ENCODE measurements at regions not wholly inside any gene's neighbourhood (a gene's known extent, or its start where the extent isn't known, plus 50 kb on each side); places are given as distances from the start of the nearest gene placed in this dataset.
"Not testable (repeated sequence)": the region's sequence is repeated elsewhere in the genome, so short reads cannot be mapped to it uniquely, and the experiment has no call there.

GRCh38 chr6:80981226-80981625 is 771.3 kb downstream of the TENT5A start:
- not testable (repeated sequence) for H3K27ac ChIP-seq (ENCODE audit: insufficient read depth, low read depth, low read length, poor library complexity, severe bottlenecking); H3K9me3 ChIP-seq (ENCODE audit: control insufficient read depth, low read length); H3K27me3 ChIP-seq (ENCODE audit: control insufficient read depth, insufficient read depth, low read length, poor library complexity, severe bottlenecking); H3K36me3 ChIP-seq (ENCODE audit: control insufficient read depth, insufficient read depth, low read length); H3K4me3 ChIP-seq (ENCODE audit: insufficient read depth, low read depth, low read length); H3K4me1 ChIP-seq (ENCODE audit: control insufficient read depth, insufficient read depth, low read length)
- 94 to 98% methylated on average over 2 of the region's 2 CpGs for WGBS, 2 experiments

DNA sequence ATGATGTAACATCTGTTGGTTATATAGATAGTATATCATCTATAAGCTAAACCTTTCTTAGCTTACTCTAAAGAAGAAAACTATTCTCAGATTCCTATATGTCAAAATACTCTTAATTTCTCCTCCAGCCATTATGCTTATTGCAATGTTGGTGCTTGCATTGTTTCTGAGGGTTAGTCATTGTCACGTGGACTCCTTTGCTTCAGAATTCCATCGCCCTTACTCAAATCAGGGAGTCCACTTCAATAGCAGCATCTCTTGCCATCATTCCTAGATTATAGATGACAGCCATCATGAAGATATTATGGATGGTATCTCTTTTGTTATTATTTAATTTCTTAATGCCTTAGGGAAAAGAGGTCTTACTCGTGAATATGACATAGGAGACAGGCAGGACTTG is 776.1 kb downstream of the TENT5A start:
- no peak overlapping the region for H3K27ac ChIP-seq (ENCODE audit: insufficient read depth, low read depth, low read length, poor library complexity, severe bottlenecking)
- no peak overlapping the region for H3K4me3 ChIP-seq (ENCODE audit: insufficient read depth, low read depth, low read length)
- 95 to 100% methylated on average over 3 of the region's 3 CpGs for WGBS, 2 experiments
- no peaks in the 10 kb centered on the region for H3K9me3 ChIP-seq (ENCODE audit: control insufficient read depth, low read length)
- H3K36me3 ChIP-seq (ENCODE audit: control insufficient read depth, insufficient read depth, low read length), result no peaks in the 10 kb centered on the region
- no peaks in the 10 kb centered on the region for H3K4me1 ChIP-seq (ENCODE audit: control insufficient read depth, insufficient read depth, low read length)
- no peaks in the 10 kb centered on the region for H3K27me3 ChIP-seq (ENCODE audit: control insufficient read depth, insufficient read depth, low read length, poor library complexity, severe bottlenecking)

- Histone ChIP-seq H3K27ac (ENCODE audit: insufficient read depth, low read depth, low read length, poor library complexity, severe bottlenecking) (no peak overlapping the region), H3K36me3 (ENCODE audit: control insufficient read depth, insufficient read depth, low read length) (no peaks in the 10 kb centered on the region), H3K4me1 (ENCODE audit: control insufficient read depth, insufficient read depth, low read length) (no peaks in the 10 kb centered on the region), H3K27me3 (ENCODE audit: control insufficient read depth, insufficient read depth, low read length, poor library complexity, severe bottlenecking) (no peaks in the 10 kb centered on the region), H3K4me3 (ENCODE audit: insufficient read depth, low read depth, low read length) (no peak overlapping the region), H3K9me3 (ENCODE audit: control insufficient read depth, low read length) (no peaks in the 10 kb centered on the region)
- WGBS, 2 experiments, result 68% methylated on average over 2 of the region's 2 CpGs
These were observed 777.9 kb downstream of the TENT5A start for GRCh38 chr6:80974579-80974978.

DNA sequence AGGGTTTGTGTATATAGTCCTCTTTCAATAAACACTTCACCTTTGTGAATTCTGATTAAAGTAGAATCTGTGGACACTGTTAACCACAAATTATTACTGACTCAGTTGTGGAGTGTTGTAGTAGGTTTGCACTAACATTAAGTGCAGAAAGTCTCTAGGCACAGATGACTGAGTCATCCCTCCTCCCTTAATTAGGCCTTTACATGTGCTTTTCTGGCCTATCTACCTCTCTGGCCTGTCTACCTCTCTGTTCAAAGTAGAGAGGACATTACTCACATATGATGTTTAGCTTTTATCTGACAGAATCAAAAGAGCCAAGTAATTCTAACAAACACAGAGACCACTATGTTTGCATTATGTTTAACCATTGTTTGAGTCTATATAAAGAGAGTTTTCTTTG is 783.0 kb downstream of the TENT5A start:
- no peaks in the 10 kb centered on the region for H3K27me3 ChIP-seq (ENCODE audit: control insufficient read depth, insufficient read depth, low read length, poor library complexity, severe bottlenecking)
- H3K27ac ChIP-seq (ENCODE audit: insufficient read depth, low read depth, low read length, poor library complexity, severe bottlenecking), result no peak overlapping the region

GRCh38 chr6:80967609-80968008 is 784.9 kb downstream of the TENT5A start:
- Histone ChIP-seq H3K4me1 (ENCODE audit: control insufficient read depth, insufficient read depth, low read length) (peaks cover 4% of the 10 kb centered on the region), H3K4me3 (ENCODE audit: insufficient read depth, low read depth, low read length) (no peak overlapping the region), H3K36me3 (ENCODE audit: control insufficient read depth, insufficient read depth, low read length) (no peaks in the 10 kb centered on the region), H3K27me3 (ENCODE audit: control insufficient read depth, insufficient read depth, low read length, poor library complexity, severe bottlenecking) (no peaks in the 10 kb centered on the region), H3K9me3 (ENCODE audit: control insufficient read depth, low read length) (no peaks in the 10 kb centered on the region), H3K27ac (ENCODE audit: insufficient read depth, low read depth, low read length, poor library complexity, severe bottlenecking) (no peak overlapping the region)
- WGBS, 2 experiments, result 18 to 20% methylated on average over 1 of the region's 1 CpG

More for the DNA sequence above, 783.0 kb downstream of the TENT5A start:
- H3K9me3 ChIP-seq (ENCODE audit: control insufficient read depth, low read length), result no peaks in the 10 kb centered on the region
- peaks cover 4% of the 10 kb centered on the region for H3K4me1 ChIP-seq (ENCODE audit: control insufficient read depth, insufficient read depth, low read length)
- H3K36me3 ChIP-seq (ENCODE audit: control insufficient read depth, insufficient read depth, low read length), result no peaks in the 10 kb centered on the region
- no peak overlapping the region for H3K4me3 ChIP-seq (ENCODE audit: insufficient read depth, low read depth, low read length)

DNA sequence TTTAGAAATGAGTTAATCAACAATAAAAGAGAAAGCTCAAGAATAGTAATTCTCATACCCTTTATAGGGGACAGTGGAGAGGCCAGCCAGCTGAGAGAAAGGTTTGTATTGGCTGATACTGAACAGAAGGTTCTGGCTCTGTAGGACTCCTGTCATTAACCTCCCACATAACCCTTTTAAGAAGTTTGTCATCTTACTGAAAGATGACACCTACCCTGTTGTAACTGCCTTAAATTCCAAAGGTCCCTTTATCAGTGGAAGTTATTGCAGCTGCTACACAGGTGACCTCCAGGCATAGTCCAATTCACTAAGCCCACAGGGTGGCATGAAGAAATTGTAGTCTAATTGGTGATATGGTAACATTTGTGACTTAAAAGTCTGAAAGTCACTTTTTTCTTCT is 790.1 kb downstream of the TENT5A start:
- H3K27me3 ChIP-seq (ENCODE audit: control insufficient read depth, insufficient read depth, low read length, poor library complexity, severe bottlenecking), result no peaks in the 10 kb centered on the region
- H3K4me3 ChIP-seq (ENCODE audit: insufficient read depth, low read depth, low read length), result no peak overlapping the region
- no peaks in the 10 kb centered on the region for H3K4me1 ChIP-seq (ENCODE audit: control insufficient read depth, insufficient read depth, low read length)
- no peaks in the 10 kb centered on the region for H3K9me3 ChIP-seq (ENCODE audit: control insufficient read depth, low read length)
- H3K27ac ChIP-seq (ENCODE audit: insufficient read depth, low read depth, low read length, poor library complexity, severe bottlenecking), result no peak overlapping the region
- H3K36me3 ChIP-seq (ENCODE audit: control insufficient read depth, insufficient read depth, low read length), result no peaks in the 10 kb centered on the region

DNA sequence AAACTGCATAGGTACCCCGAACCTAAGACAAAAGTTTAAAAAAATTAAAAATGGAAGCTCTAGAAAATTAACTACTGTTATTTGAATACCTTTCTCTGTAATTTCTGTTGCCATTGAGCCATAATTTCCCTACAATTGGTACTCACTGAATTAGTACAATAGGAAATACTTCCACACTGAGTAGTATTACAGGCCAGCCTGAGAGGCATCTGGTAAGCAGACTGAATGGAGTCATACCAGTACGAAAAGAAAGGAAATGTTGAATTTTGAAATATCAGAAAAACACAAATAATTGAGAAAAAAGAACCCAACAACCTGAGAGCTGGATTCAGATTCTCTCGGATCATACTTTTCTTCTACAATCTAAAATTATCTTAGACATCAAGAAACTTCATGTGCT is 791.3 kb downstream of the TENT5A start:
- H3K4me1 ChIP-seq (ENCODE audit: control insufficient read depth, insufficient read depth, low read length), result no peaks in the 10 kb centered on the region
- 82 to 92% methylated on average over 2 of the region's 3 CpGs for WGBS, 2 experiments
- no peaks in the 10 kb centered on the region for H3K9me3 ChIP-seq (ENCODE audit: control insufficient read depth, low read length)
- H3K4me3 ChIP-seq (ENCODE audit: insufficient read depth, low read depth, low read length), result no peak overlapping the region
- no peaks in the 10 kb centered on the region for H3K36me3 ChIP-seq (ENCODE audit: control insufficient read depth, insufficient read depth, low read length)
- H3K27ac ChIP-seq (ENCODE audit: insufficient read depth, low read depth, low read length, poor library complexity, severe bottlenecking), result no peak overlapping the region
- H3K27me3 ChIP-seq (ENCODE audit: control insufficient read depth, insufficient read depth, low read length, poor library complexity, severe bottlenecking), result no peaks in the 10 kb centered on the region

GRCh38 chr6:80959034-80959433 is 793.4 kb downstream of the TENT5A start:
- WGBS, 2 experiments, result 78 to 86% methylated on average over 1 of the region's 1 CpG
- Histone ChIP-seq H3K4me3 (ENCODE audit: insufficient read depth, low read depth, low read length) (no peak overlapping the region), H3K27me3 (ENCODE audit: control insufficient read depth, insufficient read depth, low read length, poor library complexity, severe bottlenecking) (no peaks in the 10 kb centered on the region), H3K4me1 (ENCODE audit: control insufficient read depth, insufficient read depth, low read length) (no peaks in the 10 kb centered on the region), H3K9me3 (ENCODE audit: control insufficient read depth, low read length) (no peaks in the 10 kb centered on the region), H3K27ac (ENCODE audit: insufficient read depth, low read depth, low read length, poor library complexity, severe bottlenecking) (no peak overlapping the region), H3K36me3 (ENCODE audit: control insufficient read depth, insufficient read depth, low read length) (no peaks in the 10 kb centered on the region)

- H3K9me3 ChIP-seq (ENCODE audit: control insufficient read depth, low read length), result no peaks in the 10 kb centered on the region
- H3K4me1 ChIP-seq (ENCODE audit: control insufficient read depth, insufficient read depth, low read length), result no peaks in the 10 kb centered on the region
- no peaks in the 10 kb centered on the region for H3K27me3 ChIP-seq (ENCODE audit: control insufficient read depth, insufficient read depth, low read length, poor library complexity, severe bottlenecking)
- 91 to 94% methylated on average over 1 of the region's 1 CpG for WGBS, 2 experiments
- H3K36me3 ChIP-seq (ENCODE audit: control insufficient read depth, insufficient read depth, low read length), result no peaks in the 10 kb centered on the region
- H3K4me3 ChIP-seq (ENCODE audit: insufficient read depth, low read depth, low read length), result no peak overlapping the region
- H3K27ac ChIP-seq (ENCODE audit: insufficient read depth, low read depth, low read length, poor library complexity, severe bottlenecking), result no peak overlapping the region
These were observed 795.6 kb downstream of the TENT5A start for GRCh38 chr6:80956898-80957297.

DNA sequence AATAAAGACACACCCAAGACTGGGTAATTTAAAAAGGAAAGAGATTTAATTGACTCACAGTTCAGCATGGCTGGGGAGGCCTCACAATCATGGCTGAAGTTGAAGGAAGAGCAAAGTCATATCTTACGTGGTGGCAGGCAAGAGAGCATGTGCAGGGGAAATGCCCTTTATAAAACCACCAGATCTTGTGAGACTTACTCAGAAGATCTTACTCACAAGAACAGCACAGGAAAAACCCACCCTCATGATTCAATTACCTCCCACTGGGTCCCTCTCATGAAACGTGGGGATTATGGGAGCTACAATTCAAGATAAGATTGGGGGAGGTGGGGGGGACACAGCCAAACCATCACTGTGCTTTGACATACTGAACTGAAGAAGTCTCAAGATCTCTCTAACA is 800.0 kb downstream of the TENT5A start:
- not testable (repeated sequence) for H3K9me3 ChIP-seq (ENCODE audit: control insufficient read depth, low read length); H3K27ac ChIP-seq (ENCODE audit: insufficient read depth, low read depth, low read length, poor library complexity, severe bottlenecking); H3K4me3 ChIP-seq (ENCODE audit: insufficient read depth, low read depth, low read length); H3K36me3 ChIP-seq (ENCODE audit: control insufficient read depth, insufficient read depth, low read length); H3K4me1 ChIP-seq (ENCODE audit: control insufficient read depth, insufficient read depth, low read length); H3K27me3 ChIP-seq (ENCODE audit: control insufficient read depth, insufficient read depth, low read length, poor library complexity, severe bottlenecking)
- 72 to 92% methylated on average over 2 of the region's 2 CpGs for WGBS, 2 experiments

DNA sequence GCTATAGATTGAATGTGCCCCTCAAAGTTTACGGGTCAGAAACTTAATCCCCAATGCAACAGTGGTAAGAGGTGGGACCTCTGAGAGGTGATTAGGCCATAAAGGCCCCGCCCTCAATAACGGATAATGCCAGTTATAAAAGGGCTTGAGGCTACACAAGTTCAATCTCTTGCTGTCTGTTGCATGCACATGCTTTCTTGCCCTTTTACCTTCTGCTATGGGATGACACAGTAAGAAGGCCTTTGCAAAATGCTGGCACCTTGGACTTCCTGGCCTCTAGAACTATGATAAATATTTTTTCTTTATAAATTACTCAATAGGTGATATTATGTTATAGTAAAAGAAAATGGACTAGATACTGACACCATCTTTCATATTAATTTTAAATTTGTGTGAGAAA is 806.1 kb downstream of the TENT5A start:
- Histone ChIP-seq H3K4me1 (ENCODE audit: control insufficient read depth, insufficient read depth, low read length) (no peaks in the 10 kb centered on the region), H3K27me3 (ENCODE audit: control insufficient read depth, insufficient read depth, low read length, poor library complexity, severe bottlenecking) (no peaks in the 10 kb centered on the region), H3K27ac (ENCODE audit: insufficient read depth, low read depth, low read length, poor library complexity, severe bottlenecking) (no peak overlapping the region), H3K9me3 (ENCODE audit: control insufficient read depth, low read length) (no peaks in the 10 kb centered on the region), H3K4me3 (ENCODE audit: insufficient read depth, low read depth, low read length) (no peak overlapping the region), H3K36me3 (ENCODE audit: control insufficient read depth, insufficient read depth, low read length) (no peaks in the 10 kb centered on the region)
- 76 to 81% methylated on average over 3 of the region's 3 CpGs for WGBS, 2 experiments
